AG04450 (cell line): ENCODE measurements at regions not wholly inside any gene's neighbourhood (a gene's known extent, or its start where the extent isn't known, plus 50 kb on each side); places are given as distances from the start of the nearest gene placed in this dataset.

ENCODE experiments used
- CTCF ChIA-PET: fragments of 300-600, 350-600 bp; formaldehyde crosslinking; extraction: SDS; loops from one replicate; lab custom pipeline; 2022; ENCODE audit warnings: antibody characterized with exemption, inconsistent platforms; lab: Charles Lee
- POLR2A ChIA-PET: fragments of 350-600 bp; formaldehyde crosslinking; extraction: SDS; loops from one replicate; lab custom pipeline; 2021; ENCODE audit warnings: antibody characterized with exemption, inconsistent platforms; lab: Yijun Ruan, JAX
- DNase-seq: peaks from one replicate; pipeline ENCODE4 v3.0.0-alpha.2; 2011; ENCODE audit warnings: low read depth, low spot score
- H3K27ac ChIP-seq: one replicate; pipeline ENCODE4 v1.5.1; 2012; ENCODE audit warnings: low read depth, low read length, control low read depth
- H3K27me3 ChIP-seq: one replicate; pipeline ENCODE4 v1.6.0; 2012; ENCODE audit warnings: low read length; ENCODE audit not compliant: control insufficient read depth, insufficient read depth
- H3K4me3 ChIP-seq: 2 replicates; pipeline ENCODE4 v1.5.1; 2011; ENCODE audit warnings: mild to moderate bottlenecking, low read depth, low read length, control low read depth
- H3K9me3 ChIP-seq: 2 replicates; pipeline ENCODE4 v1.5.1; 2012; ENCODE audit warnings: low read length; ENCODE audit not compliant: control insufficient read depth, insufficient read depth
- CTCF ChIP-seq: IDR thresholded peaks from 2 replicates; pipeline ENCODE4 v1.5.1; 2011; ENCODE audit warnings: low read depth, low read length, control low read depth, inconsistent platforms

DNA sequence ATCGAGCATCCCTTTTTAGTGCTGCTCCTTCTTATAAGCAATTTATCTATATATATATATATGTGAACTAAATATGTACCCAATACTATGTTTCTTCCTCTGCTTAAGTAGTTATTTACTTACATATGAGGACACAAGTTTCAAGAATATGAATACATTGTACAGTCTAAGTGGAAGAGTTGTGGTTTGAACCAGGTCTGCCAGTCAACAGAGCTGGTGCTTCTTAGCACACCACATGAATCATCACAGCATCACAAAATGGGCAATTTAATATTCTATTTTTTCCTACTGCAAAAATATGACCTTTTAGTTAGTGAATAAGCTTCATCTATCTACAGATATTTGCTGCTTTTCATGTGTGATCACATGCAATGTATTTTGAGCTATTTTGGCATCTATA, 64.4 kb upstream of the SPAG16 start:
- Histone ChIP-seq H3K27me3 (no peaks in the 10 kb centered on the region), H3K4me3 (no peak overlapping the region), H3K9me3 (no peaks in the 10 kb centered on the region), H3K27ac (no peak overlapping the region)
- TF ChIP-seq CTCF = no peak
- CTCF ChIA-PET = no interaction called here
- POLR2A ChIA-PET = no interaction called here
- DNase-seq = no peak

DNA sequence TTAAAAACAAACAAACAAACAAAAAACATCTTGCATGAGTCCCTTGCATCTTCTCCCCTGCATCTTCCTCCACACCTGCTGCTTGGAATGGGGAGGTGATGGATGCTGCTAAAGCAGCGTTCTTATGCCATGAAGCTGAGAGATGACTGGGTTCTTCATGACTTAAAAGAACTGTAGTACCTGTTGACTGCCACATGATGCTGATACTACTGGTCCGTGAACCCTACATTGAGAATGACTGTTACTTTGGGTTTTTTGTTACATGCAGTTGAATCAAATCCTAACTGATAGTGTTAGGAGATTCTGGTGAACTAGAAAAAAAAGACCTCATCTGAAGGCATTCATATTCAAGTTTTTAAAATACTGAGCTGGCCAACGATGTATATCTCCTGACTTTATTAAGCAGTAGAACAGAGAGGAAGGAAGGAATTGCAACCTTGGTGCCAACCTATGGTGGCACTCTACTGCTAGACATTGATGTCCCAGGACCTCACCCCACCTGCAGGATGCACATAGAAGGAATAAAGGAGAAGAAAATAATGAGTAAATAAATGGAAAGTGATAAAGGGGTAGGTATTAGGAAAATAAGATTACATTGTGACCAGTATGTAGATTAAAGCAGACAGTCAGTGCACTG, 63.2 kb upstream of the SPAG16 start:
- H3K27me3 ChIP-seq = no peaks in the 10 kb centered on the region
- ChIA-PET CTCF (no interaction called here), POLR2A (no interaction called here)
- no peak overlapping the region for H3K27ac ChIP-seq
- no peak for TF ChIP-seq CTCF
- no peak overlapping the region for H3K4me3 ChIP-seq
- no peaks in the 10 kb centered on the region for H3K9me3 ChIP-seq
- DNase-seq = no peak

GRCh38 chr2:213221957-213222356, 62.3 kb upstream of the SPAG16 start:
- H3K9me3 ChIP-seq = no peaks in the 10 kb centered on the region
- H3K4me3 ChIP-seq = no peak overlapping the region
- H3K27me3 ChIP-seq = no peaks in the 10 kb centered on the region
- no peak for TF ChIP-seq CTCF
- POLR2A ChIA-PET = no interaction called here
- CTCF ChIA-PET = no interaction called here
- H3K27ac ChIP-seq = no peak overlapping the region
- DNase-seq = no peak

GRCh38 chr2:213224366-213224765, 59.9 kb upstream of the SPAG16 start:
- no peaks in the 10 kb centered on the region for H3K27me3 ChIP-seq
- no peak for TF ChIP-seq CTCF
- H3K27ac ChIP-seq = no peak overlapping the region
- CTCF ChIA-PET = no interaction called here
- POLR2A ChIA-PET = no interaction called here
- no peak overlapping the region for H3K4me3 ChIP-seq
- H3K9me3 ChIP-seq = no peaks in the 10 kb centered on the region
- no peak for DNase-seq

GRCh38 chr2:213225866-213226265, 58.4 kb upstream of the SPAG16 start:
- CTCF ChIA-PET = interaction anchor here (1.0 kb wide), 1 partner anchor 36 kb away, joined by 4 read pairs; no protein-coding TSS in a partner anchor
- no peak for DNase-seq
- no peak for TF ChIP-seq CTCF
- POLR2A ChIA-PET = no interaction called here
- H3K9me3 ChIP-seq = no peaks in the 10 kb centered on the region
- no peak overlapping the region for H3K27ac ChIP-seq
- H3K4me3 ChIP-seq = no peak overlapping the region
- H3K27me3 ChIP-seq = no peaks in the 10 kb centered on the region
